ENCODE measurements at regions not wholly inside any gene's neighbourhood (a gene's known extent, or its start where the extent isn't known, plus 50 kb on each side); places are given as distances from the start of the nearest gene placed in this dataset.

DNA sequence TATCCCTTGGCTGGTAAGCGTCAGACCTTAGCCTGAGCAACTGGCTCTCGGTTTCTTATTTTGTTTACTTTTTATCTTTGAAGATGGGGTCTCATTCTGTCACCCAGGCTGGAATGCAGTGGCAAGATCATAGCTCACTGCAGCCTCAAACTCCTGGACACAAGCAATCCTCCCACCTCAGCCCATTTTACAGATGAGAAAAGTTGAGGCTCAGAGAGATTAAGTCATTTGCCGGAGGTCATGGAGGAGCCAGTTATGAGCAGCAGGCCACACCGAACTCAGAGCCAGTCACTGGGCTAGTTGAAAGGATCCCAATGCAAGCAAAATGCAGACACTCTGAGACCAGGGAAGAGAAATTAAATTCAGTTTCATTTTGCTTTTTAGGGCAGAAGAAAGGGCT is 293.6 kb downstream of the SHQ1 start:
- no peak for TF ChIP-seq CTCF (conservative IDR thresholded peaks at IDR 0.05; ENCODE audit: low read depth)
- no peak overlapping the region for H3K27ac ChIP-seq
- no peak for DNase-seq (ENCODE audit: low spot score)
- CTCF ChIA-PET, result no interaction called here
- POLR2A ChIA-PET (ENCODE audit: low non-redundant PET), result no interaction called here

GRCh38 chr3:72553298-72553697 is 294.9 kb downstream of the SHQ1 start:
- H3K27ac ChIP-seq, result no peak overlapping the region
- POLR2A ChIA-PET (ENCODE audit: low non-redundant PET), result no interaction called here
- TF ChIP-seq CTCF (conservative IDR thresholded peaks at IDR 0.05; ENCODE audit: low read depth), result no peak
- CTCF ChIA-PET, result interaction anchor here (0.6 kb wide), 1 partner anchor 46 kb away, joined by 3 read pairs; no protein-coding TSS in a partner anchor
- DNase-seq (ENCODE audit: low spot score), result no peak

DNA sequence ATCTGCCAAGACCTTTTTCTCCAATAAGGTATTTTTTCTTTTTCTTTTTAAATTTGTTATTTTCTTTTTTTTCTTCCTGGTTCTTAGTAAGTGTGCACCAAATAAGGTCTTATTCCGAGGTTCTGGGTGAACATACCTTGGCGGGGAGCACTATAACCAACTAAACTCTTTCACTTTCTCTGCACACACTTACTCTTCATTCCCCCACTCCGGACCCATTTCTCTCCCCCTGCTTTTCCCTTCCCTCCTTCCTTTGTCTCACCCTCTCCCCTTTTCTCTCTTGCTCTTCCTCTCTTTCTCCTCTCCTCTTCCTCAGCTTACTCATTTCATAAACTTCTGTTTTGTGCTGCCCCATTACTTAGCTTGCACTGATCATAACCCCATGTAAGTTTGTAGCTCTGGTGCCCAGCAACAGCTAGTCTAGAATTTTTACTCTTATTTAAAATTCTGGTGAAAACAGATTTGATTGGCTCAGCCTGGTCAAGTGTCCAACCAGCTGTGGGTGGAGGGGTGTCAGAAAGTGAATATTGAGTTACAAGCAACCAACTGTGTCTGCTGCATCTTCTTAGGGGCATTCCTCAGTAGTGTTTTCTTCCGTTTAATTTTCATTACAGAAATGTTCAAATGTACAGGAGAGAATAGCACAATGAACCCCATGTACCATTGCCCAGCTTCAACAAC is 297.5 kb downstream of the SHQ1 start:
- CTCF ChIA-PET, result no interaction called here
- DNase-seq (ENCODE audit: low spot score), result no peak
- POLR2A ChIA-PET (ENCODE audit: low non-redundant PET), result no interaction called here
- no peak for TF ChIP-seq CTCF (conservative IDR thresholded peaks at IDR 0.05; ENCODE audit: low read depth)
- H3K27ac ChIP-seq, result no peak overlapping the region

DNA sequence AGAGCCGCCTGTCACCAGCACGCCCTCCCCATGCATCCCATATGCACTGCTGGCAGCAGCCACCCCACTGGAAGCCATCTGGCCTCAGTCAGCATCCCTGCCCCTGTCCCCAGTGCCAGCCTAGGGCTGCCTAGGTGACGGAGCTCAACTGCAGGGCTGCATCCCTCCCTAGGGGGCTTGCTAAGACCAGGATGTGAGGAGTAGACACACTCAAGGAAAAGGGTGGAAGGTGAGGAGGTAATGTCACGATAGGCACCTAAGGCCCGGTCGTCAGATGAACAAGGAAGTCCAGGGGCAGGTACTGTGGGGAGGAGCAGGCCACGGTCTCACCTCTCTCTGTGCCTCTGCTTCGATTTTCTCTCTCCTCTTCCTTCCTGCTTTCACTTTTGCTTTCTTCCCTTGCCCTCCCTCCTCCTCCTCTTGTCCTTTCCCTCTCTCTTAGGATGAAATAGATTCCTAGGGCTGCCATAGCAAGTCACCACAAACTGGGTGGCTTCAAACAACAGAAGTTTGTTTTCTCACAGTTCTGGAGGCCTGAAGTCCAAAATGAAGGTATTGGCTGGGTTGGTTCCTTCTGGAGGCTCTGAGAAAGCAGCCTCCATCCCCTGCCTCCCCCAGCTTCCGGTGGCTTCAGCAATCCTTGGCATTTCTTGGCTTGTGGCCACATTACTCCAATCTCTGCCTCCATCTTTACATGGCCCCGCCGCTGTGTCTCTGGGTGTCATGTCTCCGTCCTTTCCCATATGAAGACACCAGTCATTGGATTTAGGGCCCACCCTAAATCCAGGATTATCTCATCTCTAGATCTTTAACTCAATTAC is 298.3 kb downstream of the SHQ1 start:
- DNase-seq (ENCODE audit: low spot score), result no peak
- no peak for TF ChIP-seq CTCF (conservative IDR thresholded peaks at IDR 0.05; ENCODE audit: low read depth)
- CTCF ChIA-PET, result no interaction called here
- POLR2A ChIA-PET (ENCODE audit: low non-redundant PET), result no interaction called here
- no peak overlapping the region for H3K27ac ChIP-seq

DNA sequence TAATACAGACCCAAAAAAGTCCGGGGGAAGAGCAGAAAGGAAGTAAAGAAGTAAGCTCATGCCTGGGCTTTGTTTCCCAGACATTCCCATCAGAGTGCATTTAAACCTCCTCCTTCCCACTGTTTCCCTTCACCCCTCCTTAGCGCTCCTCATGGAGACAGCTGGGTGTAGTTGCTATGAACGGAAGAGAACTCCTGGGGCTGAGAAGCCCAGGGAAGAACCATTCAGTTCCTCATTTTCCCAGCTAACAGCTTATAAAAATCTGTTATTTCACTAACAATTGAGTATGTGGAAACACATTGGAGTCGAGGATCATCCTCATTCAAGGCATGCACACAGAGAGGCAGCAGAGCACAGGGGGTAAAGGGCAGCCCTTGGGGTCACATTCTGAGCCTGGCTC is 299.3 kb downstream of the SHQ1 start:
- H3K27ac ChIP-seq, result no peak overlapping the region
- TF ChIP-seq CTCF (conservative IDR thresholded peaks at IDR 0.05; ENCODE audit: low read depth), result no peak
- DNase-seq (ENCODE audit: low spot score), result no peak
- CTCF ChIA-PET, result interaction anchor here (0.6 kb wide), 1 partner anchor 885 kb away, joined by 6 read pairs; no protein-coding TSS in a partner anchor
- POLR2A ChIA-PET (ENCODE audit: low non-redundant PET), result no interaction called here

- no peak for TF ChIP-seq CTCF (conservative IDR thresholded peaks at IDR 0.05; ENCODE audit: low read depth)
- POLR2A ChIA-PET (ENCODE audit: low non-redundant PET), result no interaction called here
- H3K27ac ChIP-seq, result no peak overlapping the region
- no peak for DNase-seq (ENCODE audit: low spot score)
- CTCF ChIA-PET, result interaction anchor here (0.6 kb wide), 1 partner anchor 885 kb away, joined by 6 read pairs; no protein-coding TSS in a partner anchor
These were observed 299.8 kb downstream of the SHQ1 start for GRCh38 chr3:72548461-72548860.
